Muscle of arm (tissue), 1 donor: ENCODE measurements at regions not wholly inside any gene's neighbourhood (a gene's known extent, or its start where the extent isn't known, plus 50 kb on each side); places are given as distances from the start of the nearest gene placed in this dataset.
A peak's percentile ranks its signal among the peaks of the same experiment; 100 is the strongest.
"Not testable (repeated sequence)": the region's sequence is repeated elsewhere in the genome, so short reads cannot be mapped to it uniquely, and the experiment has no call there.

ENCODE experiments used
- DNase-seq: peaks from one replicate; pipeline ENCODE4 v3.0.0-alpha.2; 2013

GRCh38 chr2:72078773-72079172 is 68.9 kb downstream of the CYP26B1 start:
- no peak for DNase-seq

DNA sequence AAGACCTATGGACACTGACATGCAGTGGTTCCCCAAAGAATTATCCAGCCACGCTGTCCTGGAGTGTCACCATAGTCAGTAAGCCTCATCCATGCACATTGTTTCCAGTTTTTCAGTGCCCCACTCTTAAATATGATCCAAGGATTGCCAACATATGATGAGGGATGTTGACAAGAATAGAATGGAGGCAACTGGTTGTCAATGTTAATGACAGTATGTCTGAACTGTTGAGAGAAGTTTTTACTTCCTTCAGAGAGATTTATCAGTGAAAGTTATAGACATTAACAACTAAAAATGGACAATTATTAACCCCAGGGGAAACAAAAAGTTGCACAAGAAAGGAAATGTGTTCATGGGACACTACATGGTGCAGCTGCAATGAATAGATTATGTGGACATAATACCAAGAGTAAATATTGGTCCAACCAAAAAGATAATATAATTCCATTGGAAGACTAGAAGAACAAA is 69.9 kb downstream of the CYP26B1 start:
- DNase-seq: no peak

DNA sequence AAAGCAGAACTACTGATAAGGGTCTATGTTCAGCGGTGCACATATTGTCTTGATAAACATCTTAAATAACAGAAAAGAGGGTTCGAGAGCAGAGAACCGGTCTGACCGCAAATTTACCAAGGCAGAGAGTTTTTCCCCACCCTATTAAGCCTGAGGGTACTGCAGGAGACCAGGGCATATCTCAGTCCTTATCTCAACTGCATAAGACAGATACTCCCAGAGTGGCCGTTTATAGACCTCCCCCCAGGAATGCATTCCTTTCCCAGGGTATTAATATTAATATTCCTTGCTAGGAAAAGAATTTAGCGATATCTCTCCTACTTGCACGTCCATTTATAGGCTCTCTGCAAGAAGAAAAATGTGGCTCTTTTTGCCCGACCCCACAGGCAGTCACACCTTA is 74.3 kb downstream of the CYP26B1 start:
- not testable (repeated sequence) for DNase-seq

GRCh38 chr2:72064197-72064596 is 83.5 kb downstream of the CYP26B1 start:
- DNase-seq: not testable (repeated sequence)

DNA sequence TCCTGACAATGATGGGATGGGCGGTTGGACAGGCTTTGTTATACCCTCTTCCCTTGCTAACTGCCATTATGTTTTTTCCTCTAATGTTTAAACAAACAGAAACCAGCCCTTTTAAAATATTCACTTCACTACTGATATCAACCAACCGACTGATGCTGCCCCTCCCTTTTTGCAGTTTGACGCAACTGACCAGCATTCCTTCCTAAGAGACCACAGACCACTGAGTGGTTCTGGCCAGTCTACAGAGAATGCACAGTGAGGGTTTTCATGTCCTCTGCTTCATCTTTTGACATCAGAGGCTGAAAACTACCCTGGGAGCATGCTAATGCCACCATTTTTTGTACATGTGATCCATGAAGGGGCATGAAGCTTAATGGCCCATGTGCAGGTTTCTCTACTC is 85.3 kb downstream of the CYP26B1 start:
- DNase-seq: no peak

DNA sequence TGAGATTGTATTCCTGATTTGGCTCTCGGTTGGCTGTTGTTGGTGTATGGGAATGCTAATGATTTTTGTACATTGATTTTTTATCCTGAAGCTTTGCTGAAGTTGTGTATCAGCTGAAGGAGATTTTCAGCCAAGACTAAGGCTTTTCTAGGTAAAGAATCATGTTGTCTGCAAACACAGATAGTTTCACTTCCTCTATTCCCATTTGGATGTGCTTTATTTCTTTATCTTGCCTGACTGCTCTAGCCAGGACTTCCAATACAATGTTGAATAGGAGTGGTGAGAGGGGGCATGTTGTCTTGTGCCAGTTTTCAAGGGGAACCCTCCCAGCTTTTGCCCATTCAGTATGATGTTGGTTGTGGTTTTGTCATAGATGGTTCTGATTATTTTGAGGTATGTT is 90.4 kb downstream of the CYP26B1 start:
- DNase-seq: no peak

DNA sequence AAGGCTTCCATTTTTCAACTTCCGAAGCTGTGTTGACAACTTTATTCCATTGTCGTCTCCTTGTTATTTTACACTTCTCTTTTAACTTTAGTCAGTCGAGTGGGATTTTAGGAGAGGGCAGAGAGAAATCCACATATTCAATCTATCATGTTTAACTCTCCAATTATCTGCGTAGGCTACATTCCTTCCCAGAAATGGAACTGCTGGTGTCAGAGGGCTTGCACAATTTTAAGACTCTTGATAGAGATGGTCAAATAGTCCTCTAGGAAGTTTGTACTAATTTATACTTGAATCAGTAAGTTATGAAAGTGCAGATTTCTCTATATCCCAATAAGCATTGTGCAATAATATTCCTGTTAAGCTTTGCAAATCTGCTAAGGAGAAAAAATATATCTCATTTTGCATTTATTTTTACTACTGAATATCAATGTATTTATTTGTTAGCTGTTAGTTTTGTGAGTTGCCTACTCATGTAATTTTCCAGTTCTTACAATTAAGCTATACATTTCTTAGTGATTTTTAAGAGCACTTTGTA is 95.6 kb downstream of the CYP26B1 start:
- DNase-seq: no peak

GRCh38 chr2:72051204-72051603 is 96.5 kb downstream of the CYP26B1 start:
- DNase-seq: no peak

- DNase-seq: no peak
These were observed 96.9 kb downstream of the CYP26B1 start for GRCh38 chr2:72050734-72051133.

GRCh38 chr2:72048881-72049477 is 98.7 kb downstream of the CYP26B1 start:
- no peak for DNase-seq

DNA sequence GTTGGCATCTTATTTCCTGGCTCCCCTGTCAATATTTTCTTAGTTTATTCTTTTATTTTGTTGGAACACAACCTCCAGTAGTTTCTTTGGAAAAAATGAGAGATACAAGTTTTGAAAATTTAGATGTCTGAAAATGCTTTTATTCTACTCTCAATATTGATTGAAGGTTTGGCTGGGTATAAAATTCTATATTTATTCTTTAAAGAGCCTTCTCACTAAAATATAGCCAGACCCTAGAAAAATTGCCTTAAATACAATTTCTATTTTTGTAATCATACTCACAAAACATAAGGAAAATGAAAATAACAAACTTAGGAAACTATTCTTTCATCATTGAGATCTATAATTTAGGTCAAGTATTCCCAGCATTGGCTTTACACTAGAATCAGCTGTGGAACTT is 103.7 kb downstream of the CYP26B1 start:
- no peak for DNase-seq

DNA sequence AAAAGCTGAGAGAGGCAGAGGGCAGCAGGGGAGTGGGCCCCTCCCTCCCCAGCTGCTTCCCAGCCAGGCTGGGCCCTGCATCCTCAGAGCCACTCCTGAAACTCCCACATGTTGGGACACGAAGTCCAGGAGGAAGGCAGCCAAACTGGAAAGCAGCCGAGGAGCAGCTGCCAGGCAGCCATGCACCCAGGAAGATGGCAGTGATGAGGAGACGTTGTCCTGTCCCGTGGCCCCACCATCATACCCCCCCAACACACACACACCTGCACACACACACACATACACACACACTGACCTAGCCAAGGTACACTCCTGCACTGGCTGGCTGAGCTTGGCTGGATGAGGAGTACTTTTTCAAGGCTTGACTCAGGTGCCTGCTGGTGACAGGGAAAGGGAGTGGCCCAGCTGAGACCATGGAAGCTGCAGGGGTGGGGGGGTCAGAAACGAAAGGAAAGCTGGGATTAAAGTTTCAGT is 106.0 kb downstream of the CYP26B1 start:
- DNase-seq: peak; percentile 4

DNA sequence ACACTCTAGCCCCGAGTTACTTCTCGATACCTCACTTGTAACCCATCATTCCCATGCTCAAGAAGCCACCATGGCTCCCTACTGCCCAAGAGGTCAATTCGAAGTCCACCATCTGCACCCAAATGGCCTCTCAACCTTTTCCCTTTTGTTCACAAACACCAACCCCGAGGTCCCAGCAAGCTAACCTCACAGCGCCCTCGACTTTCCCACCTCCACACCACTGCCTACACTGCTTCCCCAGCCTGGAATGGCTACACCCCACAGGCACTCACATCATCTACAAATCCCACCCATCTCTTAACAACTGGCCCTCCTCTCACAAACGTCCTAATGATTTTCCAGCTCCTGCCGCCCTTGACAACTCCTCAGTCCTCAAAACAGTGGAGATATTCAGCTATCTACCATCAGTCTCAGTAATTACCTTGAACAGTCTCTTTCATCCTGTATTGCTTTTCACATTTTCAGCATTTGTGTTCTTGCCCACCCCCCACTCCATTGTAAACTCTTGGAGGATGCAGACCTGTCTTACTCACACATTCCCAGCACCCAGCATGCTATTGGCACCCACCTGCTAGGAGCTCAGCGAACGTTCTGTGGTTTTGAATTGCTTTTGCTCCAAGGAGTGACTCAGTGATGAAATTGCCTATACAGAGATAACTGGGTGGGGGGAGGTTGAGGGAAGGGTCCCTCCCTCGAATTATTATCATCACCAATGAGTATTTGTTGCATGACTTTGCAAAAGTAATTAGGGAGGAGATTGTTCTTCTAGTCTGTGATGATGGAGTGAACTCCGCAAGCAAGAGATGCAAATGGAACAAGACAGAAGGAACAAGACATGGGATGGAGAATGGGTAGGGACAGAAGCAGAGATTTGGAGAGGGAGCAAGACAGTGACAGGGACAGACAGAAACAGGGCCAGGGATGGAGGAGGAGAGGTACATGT is 106.8 kb downstream of the CYP26B1 start:
- no peak for DNase-seq

DNA sequence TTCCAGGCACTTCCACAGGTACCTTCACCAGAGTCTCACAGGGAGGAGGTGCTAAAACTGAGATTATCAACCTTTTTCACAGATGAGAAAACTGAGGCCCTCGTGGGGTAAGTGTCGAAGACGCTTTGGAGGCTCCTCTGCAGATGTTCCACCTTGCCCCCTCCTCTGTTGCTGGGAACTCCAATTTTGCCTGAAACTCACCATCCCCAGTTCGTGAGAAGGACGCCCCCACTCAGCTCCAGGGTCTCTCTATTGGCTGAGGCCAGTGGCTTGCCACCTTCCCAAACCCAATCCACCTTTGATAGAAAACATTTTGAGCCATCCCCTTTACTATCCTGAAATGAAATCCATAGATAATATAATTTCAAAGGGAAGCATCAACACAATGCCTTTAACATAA is 109.1 kb downstream of the CYP26B1 start:
- no peak for DNase-seq

DNA sequence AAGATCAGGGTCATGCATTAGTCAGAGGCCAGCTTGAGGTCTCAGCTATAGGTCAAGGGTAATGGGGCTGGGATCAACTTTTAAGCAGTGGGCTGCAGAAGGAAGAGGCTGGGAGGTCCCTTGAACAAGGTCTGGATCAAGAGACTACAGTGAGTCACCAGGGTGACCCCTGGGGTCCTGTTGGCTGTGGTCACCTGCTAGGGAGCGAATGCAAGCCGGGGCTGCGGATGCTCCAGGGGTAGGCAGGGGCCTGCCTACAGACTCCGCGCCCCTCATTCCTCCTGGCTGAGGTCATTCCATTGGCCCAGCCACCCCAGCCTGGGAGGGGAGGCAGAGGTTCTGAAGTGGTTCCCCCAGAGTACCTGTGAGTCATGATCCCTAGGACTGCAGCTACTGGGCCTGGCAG is 110.4 kb downstream of the CYP26B1 start:
- no peak for DNase-seq

GRCh38 chr2:72036595-72036994 is 111.1 kb downstream of the CYP26B1 start:
- DNase-seq: no peak

DNA sequence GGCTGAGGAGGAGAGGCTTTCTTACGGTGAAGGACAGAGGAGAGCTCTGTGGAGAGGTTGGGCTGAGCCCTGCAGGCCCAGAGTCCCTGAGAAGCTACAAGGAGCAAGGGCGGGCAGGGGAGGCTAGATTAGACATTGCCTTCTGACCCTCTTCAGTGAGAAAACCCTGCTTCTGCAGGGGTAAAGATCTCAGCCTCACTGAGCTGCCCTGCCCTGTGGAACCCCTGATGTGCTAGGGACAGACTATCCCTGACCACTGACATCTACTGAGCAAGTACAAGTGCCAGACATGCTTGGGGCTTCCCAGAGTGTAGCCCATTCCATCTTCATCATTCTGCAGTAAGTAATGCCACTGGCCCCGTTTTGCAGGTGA is 111.5 kb downstream of the CYP26B1 start:
- no peak for DNase-seq

GRCh38 chr2:72035518-72036172 is 112.0 kb downstream of the CYP26B1 start:
- no peak for DNase-seq

- DNase-seq: no peak
These were observed 113.1 kb downstream of the CYP26B1 start for GRCh38 chr2:72034353-72035095.

DNA sequence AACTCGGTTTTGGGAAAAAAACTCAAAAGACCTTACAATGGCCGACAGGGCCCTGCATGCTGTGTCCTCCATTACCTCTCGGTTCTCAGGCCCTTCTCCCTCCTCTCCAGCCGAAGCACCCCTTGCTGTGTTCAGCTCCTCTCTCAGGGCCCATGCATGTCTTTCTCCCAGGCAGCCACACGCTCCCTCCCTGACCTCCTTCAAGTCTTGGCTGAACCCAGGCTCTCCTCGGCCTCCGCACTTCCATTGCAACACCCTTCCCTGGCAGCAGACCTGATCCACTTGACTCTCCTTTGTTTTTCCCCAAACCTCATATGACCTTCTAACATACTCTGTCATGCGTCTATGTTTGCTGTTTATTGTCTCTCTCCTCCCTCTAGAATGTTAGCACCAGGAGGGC is 114.0 kb downstream of the CYP26B1 start:
- no peak for DNase-seq

- no peak for DNase-seq
These were observed 115.1 kb downstream of the CYP26B1 start for GRCh38 chr2:72032481-72033041.
